HG03565 (cell line): ENCODE measurements at regions not wholly inside any gene's neighbourhood (a gene's known extent, or its start where the extent isn't known, plus 50 kb on each side); places are given as distances from the start of the nearest gene placed in this dataset.

Experiments used
- ATAC-seq: cut with Tn5 transposase; IDR thresholded peaks from one replicate; pipeline ENCODE4 v1.9.1; 2021; ENCODE audit warnings: mild to moderate bottlenecking, moderate library complexity; ENCODE audit not compliant: unreplicated experiment

DNA sequence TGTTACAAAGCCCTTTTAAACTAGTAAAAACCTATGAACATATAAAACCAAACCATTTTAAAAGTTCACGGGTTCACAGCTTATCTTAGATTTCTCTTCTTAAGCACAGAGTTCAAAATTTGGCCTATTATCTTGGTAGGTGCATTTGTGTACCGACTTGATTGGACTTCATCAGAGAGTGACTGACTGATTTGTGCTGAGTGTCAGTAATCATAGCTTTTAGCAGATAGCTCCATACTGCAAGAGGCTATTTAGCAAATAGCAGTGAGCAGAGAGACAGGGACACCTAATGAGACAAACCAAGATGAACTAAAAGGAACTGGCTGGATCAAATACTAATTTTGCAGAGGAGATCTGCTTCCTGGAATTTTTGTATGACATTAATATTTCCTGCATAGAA lies 274.5 kb downstream of the PRR16 start:
- ATAC-seq = no peak

- ATAC-seq = no peak
Measured at GRCh38 chr5:120740989-120741388, 276.9 kb downstream of the PRR16 start.

GRCh38 chr5:120748474-120748873 lies 284.4 kb downstream of the PRR16 start:
- ATAC-seq = no peak

- no peak for ATAC-seq
Measured at GRCh38 chr5:120749737-120750136, 285.6 kb downstream of the PRR16 start.

DNA sequence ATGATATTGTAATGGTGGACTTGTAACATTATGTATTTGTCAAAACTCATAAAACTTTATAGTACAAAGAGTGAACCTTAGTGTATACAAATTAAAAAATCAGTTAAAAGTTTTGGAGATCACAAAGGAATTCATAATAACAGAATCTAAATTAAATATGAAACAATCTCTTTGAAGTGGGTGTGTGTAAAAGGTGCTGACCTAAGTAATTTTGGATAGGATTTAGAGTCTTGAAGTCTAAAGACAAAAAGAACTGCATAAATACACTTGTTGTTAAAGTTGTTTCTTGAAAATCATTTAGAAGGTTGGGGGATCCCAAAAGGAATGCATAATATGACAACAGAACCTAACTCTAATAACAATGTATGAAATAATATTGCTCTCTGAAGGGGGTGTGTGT lies 295.5 kb downstream of the PRR16 start:
- no peak for ATAC-seq

- ATAC-seq = no peak
Measured at GRCh38 chr5:120761986-120762385, 297.9 kb downstream of the PRR16 start.

DNA sequence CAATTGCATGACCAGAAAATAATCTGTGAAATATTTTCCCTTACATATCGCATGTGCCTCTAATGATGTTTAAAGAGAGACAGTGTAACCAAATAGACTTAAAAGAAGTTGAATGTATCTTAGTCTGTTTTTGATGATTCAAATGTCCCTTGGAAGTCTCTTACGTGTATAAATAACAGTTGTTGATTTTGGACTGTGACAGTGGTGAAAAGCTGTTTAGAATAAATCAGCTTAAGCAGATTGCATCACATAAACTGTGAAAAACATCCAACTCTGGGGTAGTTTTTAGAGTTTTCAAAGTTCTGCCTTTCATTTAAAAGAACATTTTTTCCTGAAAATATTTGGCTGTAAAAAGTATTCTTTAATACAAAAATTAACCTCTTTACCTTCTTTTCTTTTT lies 301.1 kb downstream of the PRR16 start:
- ATAC-seq = no peak

- ATAC-seq = no peak
Measured at GRCh38 chr5:120767178-120767820, 303.2 kb downstream of the PRR16 start.

DNA sequence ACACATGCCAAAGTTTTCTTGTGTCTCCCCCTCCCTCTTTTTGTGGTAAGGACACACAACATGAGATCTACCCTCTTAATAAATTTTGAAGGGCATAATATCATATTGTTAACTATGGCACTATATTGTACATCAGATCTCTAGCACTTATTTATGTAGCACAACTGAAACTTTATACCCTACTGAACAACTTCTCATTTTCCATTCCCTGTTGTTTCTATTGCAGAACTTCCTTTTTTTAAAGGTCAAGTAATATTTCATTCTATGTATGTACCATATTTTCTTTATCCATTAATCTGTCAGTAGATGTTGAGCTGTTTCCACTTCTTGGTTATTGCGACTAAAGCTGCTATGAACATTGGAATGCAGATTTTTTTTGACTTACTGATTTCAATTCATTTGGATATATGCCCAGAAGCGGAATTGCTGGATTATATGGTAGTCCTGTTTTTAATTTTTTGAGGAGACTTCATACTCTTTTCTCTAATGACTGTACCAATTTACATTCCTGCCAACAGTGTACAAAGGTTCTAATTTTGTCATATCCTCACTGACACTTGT lies 305.3 kb downstream of the PRR16 start:
- no peak for ATAC-seq

- ATAC-seq = no peak
Measured at GRCh38 chr5:120771202-120771601, 307.1 kb downstream of the PRR16 start.

GRCh38 chr5:120778491-120779484 lies 314.7 kb downstream of the PRR16 start:
- ATAC-seq = no peak

DNA sequence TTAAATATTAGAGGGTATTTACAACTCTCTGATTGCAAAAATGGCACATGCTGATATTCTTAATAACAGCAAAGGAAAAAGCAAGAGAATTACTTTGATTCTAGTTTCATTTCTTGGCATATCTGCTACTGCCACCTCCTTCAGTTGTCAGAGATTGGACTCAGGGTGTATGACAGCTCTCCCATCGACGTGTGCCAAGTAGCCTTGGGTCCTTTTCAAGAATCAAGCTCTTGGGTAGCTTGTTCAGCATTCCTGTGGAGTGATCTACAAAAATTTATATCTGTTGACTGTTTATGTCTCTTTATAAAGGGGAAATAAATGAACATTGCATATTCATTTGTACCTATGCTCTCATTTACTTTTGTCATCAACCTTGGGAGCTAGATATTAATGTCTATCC lies 315.6 kb downstream of the PRR16 start:
- ATAC-seq = no peak

GRCh38 chr5:120788481-120788880 lies 324.4 kb downstream of the PRR16 start:
- ATAC-seq = no peak

- no peak for ATAC-seq
Measured at GRCh38 chr5:120789918-120790317, 325.8 kb downstream of the PRR16 start.

DNA sequence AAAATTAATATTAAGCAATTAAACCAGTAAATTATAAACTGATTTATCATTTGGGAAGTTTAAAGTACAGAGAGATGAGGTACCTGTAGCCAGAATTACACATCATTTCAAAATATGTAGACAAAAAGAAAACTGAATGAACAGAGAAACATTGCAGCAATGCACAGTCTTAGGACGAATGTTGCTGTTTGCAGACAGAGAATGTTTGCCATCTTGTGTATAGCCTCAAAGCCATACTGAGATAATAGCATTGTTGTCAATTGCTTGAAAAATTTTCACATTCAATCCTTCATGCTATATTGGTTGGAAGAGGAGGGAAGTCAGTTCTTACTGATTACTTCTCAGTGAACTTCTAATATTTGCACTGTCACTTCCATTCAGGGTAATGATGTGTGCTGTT lies 326.2 kb downstream of the PRR16 start:
- ATAC-seq = no peak

DNA sequence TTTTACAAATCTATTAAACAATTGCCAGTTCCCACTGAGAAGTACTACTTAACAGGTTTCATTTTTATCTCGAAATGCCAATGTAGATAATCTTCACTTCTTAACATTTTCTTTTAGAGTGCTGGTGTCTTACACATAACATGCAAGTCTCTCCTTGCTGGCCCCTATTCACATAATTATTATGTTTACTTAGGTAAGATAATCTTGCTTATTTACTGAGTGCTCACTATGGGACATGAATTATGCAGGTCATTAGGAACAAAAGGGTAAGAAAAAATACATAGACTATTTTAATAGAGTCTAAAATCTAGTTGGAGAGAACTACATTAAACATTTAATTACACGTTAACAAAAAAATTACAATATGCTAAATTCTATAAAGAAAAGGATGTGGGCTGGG lies 328.4 kb downstream of the PRR16 start:
- no peak for ATAC-seq

- ATAC-seq = no peak
Measured at GRCh38 chr5:120794121-120794520, 330.0 kb downstream of the PRR16 start.

- no peak for ATAC-seq
Measured at GRCh38 chr5:120803282-120803681, 339.2 kb downstream of the PRR16 start.

DNA sequence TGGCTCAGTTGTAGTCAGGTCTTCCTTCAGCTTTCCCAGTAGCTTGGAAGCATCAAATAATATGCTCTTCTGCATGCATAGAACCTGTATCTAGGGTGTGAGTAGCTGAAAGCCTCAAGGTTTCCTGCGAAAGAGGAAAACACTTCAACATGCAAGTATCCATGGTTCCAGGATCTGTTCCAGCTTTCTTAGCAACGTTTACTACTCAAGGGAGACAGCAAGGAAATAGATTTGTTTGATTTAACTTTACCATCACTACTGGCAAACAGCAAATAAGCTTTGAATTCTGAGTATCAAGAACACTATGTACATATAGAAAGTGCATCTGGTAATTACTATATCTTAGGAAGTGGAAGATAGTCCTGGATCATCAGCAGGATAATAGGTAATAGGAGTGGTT lies 341.0 kb downstream of the PRR16 start:
- ATAC-seq = no peak

DNA sequence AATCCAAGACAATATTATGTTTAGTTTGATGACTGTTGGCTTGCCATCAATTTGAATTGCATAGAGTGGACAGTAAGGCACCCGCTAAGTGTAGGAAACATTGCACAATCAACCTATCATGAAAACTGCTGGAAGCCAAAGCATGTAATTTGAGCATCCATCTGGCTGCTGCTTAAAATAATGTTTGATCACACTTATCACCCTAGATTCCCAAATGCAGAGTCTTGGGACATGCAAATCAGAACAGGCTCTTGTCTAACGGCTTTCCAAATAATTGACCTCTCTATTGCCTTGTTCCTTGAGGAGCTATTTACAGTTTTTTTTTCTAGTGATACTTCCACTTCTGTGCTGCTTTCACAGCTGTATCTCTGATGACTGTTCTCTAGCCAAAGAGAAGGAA lies 342.1 kb downstream of the PRR16 start:
- ATAC-seq = no peak

- no peak for ATAC-seq
Measured at GRCh38 chr5:120808135-120808534, 344.0 kb downstream of the PRR16 start.

DNA sequence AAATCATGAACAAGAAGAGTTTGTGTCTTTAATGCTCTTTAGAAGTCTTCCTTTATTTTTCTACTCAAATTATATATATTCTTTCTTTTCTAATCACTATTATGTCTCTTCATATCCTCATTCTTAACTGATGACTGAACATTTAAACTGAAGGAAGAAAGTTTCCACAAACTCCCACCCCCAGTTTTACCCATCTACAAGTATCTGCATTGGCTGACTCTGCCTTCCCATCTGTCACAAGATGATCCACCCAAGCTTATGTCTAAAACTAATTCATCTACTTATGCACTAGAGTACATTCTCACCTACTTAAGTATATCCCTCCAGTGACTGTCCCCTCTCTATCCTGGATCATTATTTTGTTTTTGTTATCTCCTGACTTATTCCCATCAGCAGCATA lies 344.5 kb downstream of the PRR16 start:
- no peak for ATAC-seq
